NCI-H446 (cell line): ENCODE measurements at regions not wholly inside any gene's neighbourhood (a gene's known extent, or its start where the extent isn't known, plus 50 kb on each side); places are given as distances from the start of the nearest gene placed in this dataset.

Experiments
- DNase-seq, 2 experiments: peaks; one replicate each; lab custom pipeline; 2025; lab: John Stamatoyannopoulos, UW

GRCh38 chr11:91755951-91756707 lies 468.5 kb upstream of the FAT3 start:
- no peak for DNase-seq

- no peak for DNase-seq
Measured at GRCh38 chr11:91755526-91755925, 469.1 kb upstream of the FAT3 start.

GRCh38 chr11:91749251-91749650 lies 475.4 kb upstream of the FAT3 start:
- DNase-seq: no peak

GRCh38 chr11:91742155-91742554 lies 482.5 kb upstream of the FAT3 start:
- DNase-seq: no peak

- DNase-seq: no peak
Measured at GRCh38 chr11:91731051-91731450, 493.6 kb upstream of the FAT3 start.

GRCh38 chr11:91730620-91731019 lies 494.0 kb upstream of the FAT3 start:
- DNase-seq: no peak

GRCh38 chr11:91730057-91730456 lies 494.6 kb upstream of the FAT3 start:
- no peak for DNase-seq

GRCh38 chr11:91717169-91717568 lies 507.4 kb upstream of the FAT3 start:
- no peak for DNase-seq

- DNase-seq: no peak
Measured at GRCh38 chr11:91707652-91708482, 516.8 kb upstream of the FAT3 start.

- DNase-seq: no peak
Measured at GRCh38 chr11:91703042-91703441, 521.6 kb upstream of the FAT3 start.

- DNase-seq: no peak
Measured at GRCh38 chr11:91700854-91701253, 523.8 kb upstream of the FAT3 start.

GRCh38 chr11:91698845-91699244 lies 525.8 kb upstream of the FAT3 start:
- DNase-seq: no peak

- DNase-seq: no peak
Measured at GRCh38 chr11:91694331-91694730, 530.3 kb upstream of the FAT3 start.

GRCh38 chr11:91691872-91692271 lies 532.7 kb upstream of the FAT3 start:
- no peak for DNase-seq

GRCh38 chr11:91688672-91689071 lies 535.9 kb upstream of the FAT3 start:
- DNase-seq: no peak

GRCh38 chr11:91686700-91687099 lies 537.9 kb upstream of the FAT3 start:
- no peak for DNase-seq

GRCh38 chr11:91686281-91686680 lies 538.3 kb upstream of the FAT3 start:
- DNase-seq: peak in 1 of 2 experiments; percentile 33

GRCh38 chr11:91673705-91674104 lies 550.9 kb upstream of the FAT3 start:
- no peak for DNase-seq

GRCh38 chr11:91664521-91664920 lies 560.1 kb upstream of the FAT3 start:
- DNase-seq: no peak

GRCh38 chr11:91660036-91660435 lies 564.6 kb upstream of the FAT3 start:
- DNase-seq: no peak

- DNase-seq: no peak
Measured at GRCh38 chr11:91654686-91655085, 569.9 kb upstream of the FAT3 start.

- DNase-seq: peak in 1 of 2 experiments; percentile 16
Measured at GRCh38 chr11:91653079-91653754, 571.4 kb upstream of the FAT3 start.

GRCh38 chr11:91650802-91651201 lies 573.8 kb upstream of the FAT3 start:
- no peak for DNase-seq
